ENCODE measurements at regions not wholly inside any gene's neighbourhood (a gene's known extent, or its start where the extent isn't known, plus 50 kb on each side); places are given as distances from the start of the nearest gene placed in this dataset.

- ChIA-PET POLR2A (ENCODE audit: unreplicated experiment) (no interaction called here), CTCF (no interaction called here)
- Histone ChIP-seq H3K9me3 (ENCODE audit: control insufficient read depth, insufficient read depth, low read length) (no peaks in the 10 kb centered on the region), H3K18ac (ENCODE audit: low read depth, low read length) (no peak overlapping the region), H2BK120ac (ENCODE audit: low read depth, low read length) (no peak overlapping the region), H3K4me3 (ENCODE audit: insufficient read depth, low read depth, low read length) (no peak overlapping the region), H3K56ac (ENCODE audit: extremely low read depth, insufficient read depth, low read length) (no peak overlapping the region), H3K27ac (ENCODE audit: insufficient read depth, low read length) (no peak overlapping the region), H2BK20ac (ENCODE audit: low read depth, low read length) (no peak overlapping the region), H3K79me1 (ENCODE audit: low read depth in 1 of 2, low read length in 2 of 2) (no peaks in the 10 kb centered on the region), H3K9ac (ENCODE audit: low read depth, low read length) (no peak overlapping the region), H4K91ac (ENCODE audit: insufficient read depth, low read depth, low read length) (no peak overlapping the region), H3K9me1 (ENCODE audit: insufficient read depth, low read length) (no peaks in the 10 kb centered on the region), H3K23ac (ENCODE audit: low read depth, low read length) (no peak overlapping the region), H4K20me1 (ENCODE audit: insufficient read depth, low read length) (no peaks in the 10 kb centered on the region), H3K4me2 (ENCODE audit: low read depth, low read length) (no peak overlapping the region), H3K4me1 (ENCODE audit: control insufficient read depth, insufficient read depth, low read length) (no peaks in the 10 kb centered on the region), H3K4ac (ENCODE audit: low read depth, low read length) (no peak overlapping the region), H2AFZ (replicated peaks; ENCODE audit: low read length, poor library complexity) (no peak overlapping the region), H2AK9ac (replicated peaks; ENCODE audit: low read depth, low read length, poor library complexity) (no peak overlapping the region), H2BK15ac (ENCODE audit: low read depth, low read length) (no peak overlapping the region), H3K27me3 (ENCODE audit: control insufficient read depth, insufficient read depth, low read length) (no peaks in the 10 kb centered on the region; the same call in 1 of the 2 replicates), H2BK5ac (ENCODE audit: low read depth, low read length, poor library complexity, severe bottlenecking) (no peak overlapping the region), H3K14ac (replicated peaks; ENCODE audit: low read depth, low read length) (no peak overlapping the region), H4K8ac (ENCODE audit: low read depth in 2 of 2, low read length in 2 of 2) (no peak overlapping the region), H2AK5ac (ENCODE audit: low read depth, low read length) (no peak overlapping the region), H4K5ac (ENCODE audit: low read depth, low read length) (no peak overlapping the region), H3K36me3 (ENCODE audit: control insufficient read depth, insufficient read depth, low read length) (no peaks in the 10 kb centered on the region)
- in situ Hi-C loops (cut with MboI; ENCODE audit: low sequenced_read_pairs) (no loop called here), intact Hi-C loops (cut with micrococcal nuclease) (no loop called here), dilution Hi-C loops (cut with HindIII; ENCODE audit: low sequenced_read_pairs, unreplicated experiment) (no loop called here)
- DNase-seq = no peak
- no CpG with 5 or more reads among the region's 4 CpGs for WGBS, 2 experiments (ENCODE audit: extremely low coverage in 2 of 2, insufficient read length in 1 of 2)
- no TSS peak for BruUV-seq (replicated peaks)
- TF ChIP-seq MXI1 (IDR thresholded peaks at IDR 0.05; ENCODE audit: borderline replicate concordance, low read depth, low read length) (no peak), CTCF (conservative IDR thresholded peaks at IDR 0.05; ENCODE audit: low read depth, low read length) (no peak), MAFK (IDR thresholded peaks at IDR 0.05; ENCODE audit: low read depth, low read length) (no peak), MAZ (IDR thresholded peaks at IDR 0.05; ENCODE audit: borderline replicate concordance, low read depth, low read length) (no peak), RFX5 (IDR thresholded peaks at IDR 0.05; ENCODE audit: low read depth, low read length) (no peak), CEBPB (IDR thresholded peaks at IDR 0.05; ENCODE audit: low read depth, low read length) (no peak), CHD1 (IDR thresholded peaks at IDR 0.05; ENCODE audit: low read depth, low read length) (no peak), RAD21 (IDR thresholded peaks at IDR 0.05; ENCODE audit: low read length) (no peak), USF2 (IDR thresholded peaks at IDR 0.05; ENCODE audit: low read depth, low read length) (no peak), BHLHE40 (IDR thresholded peaks at IDR 0.05; ENCODE audit: low read depth, low read length) (no peak), SMC3 (IDR thresholded peaks at IDR 0.05; ENCODE audit: low read depth, low read length) (no peak), ELK1 (IDR thresholded peaks at IDR 0.05; ENCODE audit: borderline replicate concordance, low read depth, low read length) (no peak), POLR2A (IDR thresholded peaks at IDR 0.05; ENCODE audit: low read depth, low read length) (no peak), FOS (IDR thresholded peaks at IDR 0.05; ENCODE audit: low read depth, low read length) (no peak), RCOR1 (IDR thresholded peaks at IDR 0.05; ENCODE audit: insufficient replicate concordance, low read length) (no peak), NFE2L2 (IDR thresholded peaks at IDR 0.05; ENCODE audit: low read depth, low read length) (no peak)
- no peak for ATAC-seq (ENCODE audit: low read depth)
These were observed 282.1 kb downstream of the THBS2 start for GRCh38 chr6:168971549-168971948.
